Muscle of leg (tissue), 3 donors: ENCODE measurements at regions not wholly inside any gene's neighbourhood (a gene's known extent, or its start where the extent isn't known, plus 50 kb on each side); places are given as distances from the start of the nearest gene placed in this dataset.

Source experiments
- DNase-seq: peaks from one replicate; pipeline ENCODE4 v3.0.0; 2013
- H3K27ac ChIP-seq: one replicate; pipeline ENCODE4 v1.5.1; 2013; ENCODE audit warnings: mild to moderate bottlenecking, low read length, control low read depth
- H3K27me3 ChIP-seq: one replicate; pipeline ENCODE4 v1.6.1; 2013; ENCODE audit warnings: low read length; ENCODE audit not compliant: control insufficient read depth, insufficient read depth
- H3K36me3 ChIP-seq: one replicate; pipeline ENCODE4 v1.6.1; 2013; ENCODE audit warnings: low read length; ENCODE audit not compliant: control insufficient read depth, insufficient read depth
- H3K4me1 ChIP-seq: one replicate; pipeline ENCODE4 v1.6.1; 2013; ENCODE audit warnings: low read length; ENCODE audit not compliant: control insufficient read depth, insufficient read depth
- H3K4me3 ChIP-seq: one replicate; pipeline ENCODE4 v1.5.1; 2013; ENCODE audit warnings: low read length, control low read depth
- H3K9me3 ChIP-seq: replicated peaks from 2 replicates; pipeline ENCODE4 v1.6.1; 2013; ENCODE audit warnings: low read depth, low read length; ENCODE audit not compliant: control insufficient read depth
- WGBS: methylation state at CpG from one replicate; pipeline ENCODE4 v1.1.5; 2013; ENCODE audit warnings: missing lambda C conversion rate; ENCODE audit not compliant: insufficient coverage; 5-methylcytosine and 5-hydroxymethylcytosine counted together

DNA sequence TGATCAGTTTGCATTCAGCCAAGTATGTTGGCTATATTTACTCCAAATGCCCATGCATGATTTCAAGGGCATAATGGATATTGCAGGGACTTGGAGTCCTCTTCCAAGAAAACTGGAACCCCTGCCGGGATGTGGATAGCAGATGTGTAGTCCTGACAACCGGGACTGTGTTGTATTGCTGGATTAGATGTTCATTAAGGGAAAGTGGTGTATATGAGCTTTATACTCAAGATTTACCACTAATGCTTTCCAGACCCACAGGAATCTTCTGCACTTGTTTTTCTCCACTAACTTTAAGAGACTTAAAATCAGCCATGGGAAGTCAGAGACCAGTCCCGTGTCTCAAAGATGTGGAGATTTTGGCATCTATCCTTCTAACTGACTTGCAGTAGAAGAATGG is 770.9 kb downstream of the HDGFL1 start:
- peak; percentile 90 for DNase-seq
- no peak overlapping the region for H3K27ac ChIP-seq
- no peaks in the 10 kb centered on the region for H3K4me1 ChIP-seq
- no peak overlapping the region for H3K4me3 ChIP-seq
- no peaks in the 10 kb centered on the region for H3K9me3 ChIP-seq
- 0% methylated on average over 1 of the region's 3 CpGs for whole genome bisulfite sequencing
- H3K36me3 ChIP-seq = no peaks in the 10 kb centered on the region
- no peaks in the 10 kb centered on the region for H3K27me3 ChIP-seq

DNA sequence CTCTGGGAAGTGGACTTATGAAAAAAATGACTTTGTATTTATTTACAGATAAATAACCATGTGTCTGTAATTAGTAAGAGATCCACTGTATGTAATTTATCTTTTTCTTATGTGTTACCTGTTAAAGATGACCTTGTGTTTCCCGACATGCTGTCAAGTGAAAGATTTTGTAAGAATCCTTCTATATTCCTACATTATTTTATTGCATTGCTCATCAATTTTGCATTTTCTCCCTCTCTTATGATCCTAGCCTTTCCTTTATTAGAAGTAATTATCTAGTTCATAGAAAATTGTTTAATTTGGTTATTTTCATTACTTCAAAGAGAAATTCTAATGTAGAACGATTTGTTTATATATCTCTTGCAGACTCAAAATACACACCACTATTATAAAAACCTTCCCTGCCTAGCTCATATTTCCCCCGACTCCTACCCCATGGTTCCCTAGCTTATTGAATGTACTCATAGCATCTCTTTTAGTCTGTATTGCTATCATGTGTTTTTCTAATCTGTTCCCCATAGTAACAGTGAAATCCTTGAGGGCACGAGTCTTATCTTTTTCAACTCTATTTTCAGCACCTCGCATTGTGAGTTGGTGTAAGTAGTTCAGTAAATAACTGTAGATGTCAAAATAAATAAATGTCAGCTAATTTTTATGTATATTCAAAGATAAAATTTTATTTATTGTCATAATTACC is 774.4 kb downstream of the HDGFL1 start:
- no peaks in the 10 kb centered on the region for H3K4me1 ChIP-seq
- DNase-seq = no peak
- no peaks in the 10 kb centered on the region for H3K9me3 ChIP-seq
- H3K4me3 ChIP-seq = no peak overlapping the region
- no peaks in the 10 kb centered on the region for H3K27me3 ChIP-seq
- H3K36me3 ChIP-seq = no peaks in the 10 kb centered on the region
- no CpG with 5 or more reads among the region's 5 CpGs for WGBS
- H3K27ac ChIP-seq = no peak overlapping the region

DNA sequence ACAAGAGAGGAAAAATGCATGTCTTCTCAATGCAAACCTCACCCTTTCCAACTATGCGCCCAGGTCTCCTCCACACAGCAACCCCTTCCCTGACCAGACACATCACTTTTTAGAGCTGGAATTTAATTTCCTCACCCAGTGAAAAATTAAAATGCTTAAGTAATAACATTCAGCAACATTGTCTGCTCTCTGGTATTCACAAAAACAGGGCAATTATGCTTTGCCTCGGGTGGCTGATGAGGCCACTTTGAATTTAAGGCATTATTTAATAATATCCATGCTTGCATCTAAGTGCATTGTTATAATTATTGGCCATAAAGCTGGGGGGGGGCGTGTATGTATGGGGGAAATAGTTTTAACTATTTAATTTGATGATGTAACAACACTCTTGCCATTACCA is 777.8 kb upstream of the NRSN1 start:
- DNase-seq = no peak
- no peaks in the 10 kb centered on the region for H3K9me3 ChIP-seq
- no peaks in the 10 kb centered on the region for H3K36me3 ChIP-seq
- no peaks in the 10 kb centered on the region for H3K27me3 ChIP-seq
- no CpG with 5 or more reads among the region's 3 CpGs for whole genome bisulfite sequencing
- H3K4me3 ChIP-seq = no peak overlapping the region
- H3K27ac ChIP-seq = no peak overlapping the region
- H3K4me1 ChIP-seq = no peaks in the 10 kb centered on the region

DNA sequence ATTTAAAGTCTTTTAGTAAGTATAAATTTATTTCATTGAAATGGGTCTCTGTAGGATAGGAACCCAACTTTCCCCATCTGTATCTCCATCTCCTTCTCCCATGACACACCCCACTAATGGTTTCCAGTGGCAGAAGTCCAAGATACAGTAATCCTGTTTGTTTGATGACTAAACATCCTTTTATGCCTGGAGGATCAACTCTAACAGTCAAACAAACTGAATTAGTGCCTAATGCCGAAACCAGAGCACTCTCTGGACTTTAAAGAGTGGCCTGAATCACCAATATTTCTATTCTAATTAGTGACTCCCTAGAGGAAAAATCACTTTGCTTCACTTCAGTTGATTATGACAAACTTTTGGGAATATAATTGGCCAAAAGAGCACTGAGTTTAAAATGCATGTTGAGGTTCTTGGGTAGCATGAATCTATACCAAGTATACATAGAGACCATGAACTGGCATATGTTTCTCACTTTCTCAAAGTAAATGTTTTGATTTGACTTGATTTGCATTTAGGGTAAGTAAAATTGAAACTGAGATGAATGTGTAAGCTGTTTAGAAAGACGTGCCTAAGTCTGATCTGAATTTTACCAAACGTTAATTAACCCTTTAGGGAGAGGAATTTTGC is 776.4 kb upstream of the NRSN1 start:
- peak; percentile 40 for DNase-seq
- H3K36me3 ChIP-seq = no peaks in the 10 kb centered on the region
- H3K9me3 ChIP-seq = no peaks in the 10 kb centered on the region
- WGBS = no CpG with 5 or more reads among the region's 3 CpGs
- H3K27ac ChIP-seq = no peak overlapping the region
- no peaks in the 10 kb centered on the region for H3K4me1 ChIP-seq
- H3K27me3 ChIP-seq = no peaks in the 10 kb centered on the region
- H3K4me3 ChIP-seq = no peak overlapping the region

DNA sequence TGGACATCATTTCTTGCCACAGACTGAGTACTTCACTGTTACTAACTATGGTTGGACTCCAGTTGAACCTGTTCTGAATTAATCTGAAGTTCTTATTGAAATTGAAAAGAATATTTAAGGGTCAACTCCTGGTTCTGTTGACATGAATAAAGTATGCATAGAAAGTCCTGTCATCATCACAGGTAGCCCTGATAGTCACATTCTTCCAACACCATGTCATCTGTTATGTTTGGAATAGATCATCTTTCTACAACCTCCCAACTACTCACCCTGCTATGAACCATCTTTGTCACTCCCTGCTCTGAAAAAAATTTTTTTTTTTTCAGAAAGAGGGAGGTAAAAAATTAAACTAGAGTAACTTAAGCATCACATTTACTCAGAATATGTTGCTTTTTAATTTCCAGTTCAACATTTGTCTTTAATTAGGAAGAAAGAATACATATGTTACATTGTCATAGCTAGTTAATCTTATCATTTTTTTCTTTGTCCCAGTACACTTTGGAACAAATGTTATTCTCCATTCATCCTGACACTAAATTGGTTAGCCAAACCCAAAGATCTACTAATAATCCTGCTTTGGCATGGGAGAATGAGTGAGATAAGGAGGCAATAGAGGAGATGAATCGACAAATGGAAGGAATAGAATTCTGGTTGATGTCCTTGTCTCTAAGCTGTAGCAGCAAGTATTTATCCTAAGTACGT is 775.1 kb upstream of the NRSN1 start:
- DNase-seq = no peak
- H3K4me1 ChIP-seq = no peaks in the 10 kb centered on the region
- H3K4me3 ChIP-seq = no peak overlapping the region
- H3K27ac ChIP-seq = no peak overlapping the region
- H3K27me3 ChIP-seq = no peaks in the 10 kb centered on the region
- no CpG with 5 or more reads among the region's 2 CpGs for WGBS
- H3K36me3 ChIP-seq = no peaks in the 10 kb centered on the region
- no peaks in the 10 kb centered on the region for H3K9me3 ChIP-seq

DNA sequence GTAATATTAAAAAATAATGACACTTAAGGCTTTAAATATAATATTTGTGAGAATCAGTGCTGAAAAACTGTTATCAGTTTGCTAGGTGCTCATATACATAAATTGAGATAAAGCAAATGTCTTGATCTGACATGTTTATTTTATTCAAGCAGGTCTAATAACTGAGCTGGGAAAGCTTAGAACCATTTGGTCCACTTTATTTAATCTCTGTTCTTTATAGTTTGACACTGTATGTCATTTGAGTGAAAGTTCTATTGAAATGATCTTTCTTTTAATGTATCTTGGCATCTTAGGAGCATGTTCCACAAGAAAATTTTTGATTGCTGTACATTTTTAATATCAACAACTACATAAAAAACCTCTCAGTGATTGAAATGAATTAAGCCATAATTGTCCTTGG is 772.0 kb upstream of the NRSN1 start:
- DNase-seq = no peak
- H3K27me3 ChIP-seq = no peaks in the 10 kb centered on the region

DNA sequence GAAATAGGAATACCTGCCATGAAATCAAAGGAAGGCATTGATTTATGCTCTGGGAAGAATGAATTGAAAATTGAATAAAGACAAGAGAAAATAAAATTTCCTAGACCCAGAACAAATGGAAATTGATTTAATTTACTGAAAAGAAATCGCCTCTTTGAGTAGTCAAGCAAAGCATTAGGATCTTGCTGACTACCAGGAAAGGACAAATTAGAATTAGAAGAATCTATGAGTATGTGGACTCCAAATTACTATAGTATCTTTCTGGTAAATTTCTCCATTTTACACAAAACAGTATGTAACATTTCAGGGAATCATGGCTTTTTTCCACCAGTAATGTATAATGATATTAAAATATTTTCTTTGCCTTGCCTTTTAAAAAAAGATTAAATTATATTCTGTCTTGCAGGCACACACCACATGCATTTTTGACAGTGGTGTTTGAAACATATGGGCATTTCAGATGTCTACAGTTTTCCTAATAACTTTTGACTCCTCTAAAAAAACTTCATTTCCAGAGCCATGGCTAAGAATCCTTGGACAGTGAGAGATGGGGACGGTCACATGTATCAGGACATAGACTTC is 768.7 kb upstream of the NRSN1 start:
- DNase-seq = no peak
- Histone ChIP-seq H3K27ac (no peak overlapping the region), H3K36me3 (no peaks in the 10 kb centered on the region), H3K4me3 (no peak overlapping the region), H3K4me1 (no peaks in the 10 kb centered on the region), H3K27me3 (no peaks in the 10 kb centered on the region), H3K9me3 (no peaks in the 10 kb centered on the region)
- no CpG with 5 or more reads among the region's 2 CpGs for WGBS

More for the DNA sequence above, 772.0 kb upstream of the NRSN1 start:
- no peak overlapping the region for H3K27ac ChIP-seq
- no peaks in the 10 kb centered on the region for H3K4me1 ChIP-seq
- no peaks in the 10 kb centered on the region for H3K9me3 ChIP-seq
- H3K4me3 ChIP-seq = no peak overlapping the region
- H3K36me3 ChIP-seq = no peaks in the 10 kb centered on the region

DNA sequence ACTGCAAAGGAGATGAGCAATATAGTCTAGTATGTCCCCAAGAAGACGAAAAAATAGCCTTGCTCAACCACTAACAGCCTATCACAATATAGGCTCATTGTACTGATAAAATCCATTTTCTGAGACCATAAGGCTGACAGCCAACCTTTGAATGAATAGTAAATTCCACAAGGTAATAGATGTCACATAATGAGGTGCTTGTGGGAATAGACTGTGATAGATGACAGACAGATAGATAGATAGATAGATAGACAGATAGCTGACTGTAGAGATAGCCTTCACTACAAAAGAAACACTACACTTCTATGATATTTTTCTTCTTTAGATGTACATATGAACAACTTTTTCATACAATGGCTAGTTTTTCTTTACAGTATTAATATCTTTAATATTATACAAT is 760.3 kb upstream of the NRSN1 start:
- no peak overlapping the region for H3K4me3 ChIP-seq
- H3K27ac ChIP-seq = no peak overlapping the region
- no CpG with 5 or more reads among the region's 1 CpG for WGBS
- no peaks in the 10 kb centered on the region for H3K36me3 ChIP-seq
- no peaks in the 10 kb centered on the region for H3K27me3 ChIP-seq
- H3K4me1 ChIP-seq = no peaks in the 10 kb centered on the region
- no peak for DNase-seq
- no peaks in the 10 kb centered on the region for H3K9me3 ChIP-seq

DNA sequence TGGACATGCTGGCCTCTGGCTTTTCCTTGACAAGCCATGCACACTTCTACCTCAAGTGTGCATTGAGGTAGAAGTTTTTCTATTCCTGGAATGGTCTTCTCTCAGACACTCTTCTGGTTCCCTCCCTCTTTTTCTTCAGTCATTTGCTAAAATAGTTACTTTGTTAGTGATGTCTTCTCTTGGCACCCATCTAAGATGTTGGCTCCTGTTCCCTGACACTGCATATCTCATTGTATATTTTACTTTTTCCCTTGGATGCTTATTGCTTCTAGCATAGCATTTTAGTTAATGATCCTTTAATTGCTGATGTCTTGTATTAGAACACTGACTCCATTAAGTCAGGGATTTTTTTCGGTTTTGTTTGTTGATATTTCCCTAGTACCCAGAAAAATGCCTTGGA is 758.7 kb upstream of the NRSN1 start:
- no peak for DNase-seq
- H3K4me3 ChIP-seq = no peak overlapping the region
- no peaks in the 10 kb centered on the region for H3K36me3 ChIP-seq
- no peaks in the 10 kb centered on the region for H3K27me3 ChIP-seq
- no CpG with 5 or more reads among the region's 1 CpG for WGBS
- no peak overlapping the region for H3K27ac ChIP-seq
- H3K9me3 ChIP-seq = no peaks in the 10 kb centered on the region
- no peaks in the 10 kb centered on the region for H3K4me1 ChIP-seq

DNA sequence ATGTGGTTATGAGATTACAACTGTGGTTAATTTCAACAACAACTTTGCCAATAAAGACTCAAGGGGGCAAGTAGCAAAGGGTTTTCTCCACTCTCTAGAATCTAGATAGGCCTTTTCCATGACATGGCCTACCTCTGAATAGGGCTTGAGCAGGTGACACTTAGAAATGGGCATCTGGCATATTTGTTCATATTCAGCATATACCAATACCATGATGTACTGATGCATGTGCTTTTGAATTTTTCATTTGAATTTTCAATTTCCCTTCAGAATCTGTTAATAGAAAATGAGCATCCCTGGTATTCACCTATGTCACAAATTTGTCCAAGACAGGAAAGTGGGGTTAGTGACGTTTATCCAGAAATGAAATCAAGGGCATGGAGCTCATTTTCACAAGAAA is 757.5 kb upstream of the NRSN1 start:
- no peaks in the 10 kb centered on the region for H3K4me1 ChIP-seq
- H3K9me3 ChIP-seq = no peaks in the 10 kb centered on the region
- no peak overlapping the region for H3K4me3 ChIP-seq
- WGBS = no CpG with 5 or more reads among the region's 1 CpG
- no peaks in the 10 kb centered on the region for H3K36me3 ChIP-seq
- no peak for DNase-seq
- no peaks in the 10 kb centered on the region for H3K27me3 ChIP-seq
- H3K27ac ChIP-seq = no peak overlapping the region
